ENCODE measurements at regions not wholly inside any gene's neighbourhood (a gene's known extent, or its start where the extent isn't known, plus 50 kb on each side); places are given as distances from the start of the nearest gene placed in this dataset.

- no peaks in the 10 kb centered on the region for H3K36me3 ChIP-seq (ENCODE audit: control insufficient read depth in 2 of 2, extremely low read depth in 1 of 2, insufficient read depth in 2 of 2, low read length in 2 of 2)
- H3K4me3 ChIP-seq (replicated peaks in 1 of 3; ENCODE audit: insufficient read depth in 1 of 3, low read depth in 1 of 3, low read length in 3 of 3): no peak overlapping the region
- H3K4me2 ChIP-seq (ENCODE audit: insufficient read depth, low read length): no peak overlapping the region
- no peak overlapping the region for H2AFZ ChIP-seq (ENCODE audit: low read depth, low read length)
- FAIRE-seq (no peak), DNase-seq (ENCODE audit: low read depth, low spot score) (no peak)
- no peaks in the 10 kb centered on the region for H3K79me2 ChIP-seq (ENCODE audit: control insufficient read depth, insufficient read depth, low read length)
- intact Hi-C loops (cut with micrococcal nuclease): loop anchor here (10.0 kb wide), 3 partner anchors 77 to 587 kb away; no protein-coding TSS in a partner anchor
- POLR2A ChIA-PET: no interaction called here
- peaks cover 7% of the 10 kb centered on the region for H3K4me1 ChIP-seq (ENCODE audit: control insufficient read depth, extremely low read depth, insufficient read depth, low read length)
- H3K27me3 ChIP-seq (ENCODE audit: control insufficient read depth in 2 of 2, insufficient read depth in 2 of 2, low read length in 2 of 2): no peaks in the 10 kb centered on the region
- H4K20me1 ChIP-seq (replicated peaks; ENCODE audit: control insufficient read depth, extremely low read depth, insufficient read depth, low read length): no peaks in the 10 kb centered on the region
- CTCF ChIA-PET: interaction anchor here (1.3 to 1.6 kb wide), 7 partner anchors 18 to 794 kb away, joined by 4 to 20 read pairs (median 6); no protein-coding TSS in a partner anchor
- no peak for TF ChIP-seq JUN (IDR thresholded peaks at IDR 0.05; ENCODE audit: borderline replicate concordance, insufficient read depth, insufficient read length, low read depth)
- no peak for TF ChIP-seq GATA2 (IDR thresholded peaks at IDR 0.05; ENCODE audit: insufficient read depth, insufficient read length, low read depth, low read length)
- no peak for TF ChIP-seq FOS (IDR thresholded peaks at IDR 0.05; ENCODE audit: borderline replicate concordance, insufficient read depth, low read length)
- TF ChIP-seq CTCF (IDR thresholded peaks at IDR 0.05; ENCODE audit: extremely low read depth in 1 of 2, insufficient read depth in 1 of 2, low read depth in 1 of 2, low read length in 2 of 2): no peak
- no peak for TF ChIP-seq POLR2AphosphoS5 (IDR thresholded peaks at IDR 0.05; ENCODE audit: insufficient read depth, low read depth, low read length)
- TF ChIP-seq POLR2A (IDR thresholded peaks at IDR 0.05; ENCODE audit: low read depth, low read length): no peak
- TF ChIP-seq EZH2 (IDR thresholded peaks at IDR 0.05; ENCODE audit: borderline replicate concordance, low read depth, low read length, severe bottlenecking): no peak
- no peak for TF ChIP-seq MYC (IDR thresholded peaks at IDR 0.05; ENCODE audit: low read depth, low read length)
- no peak for TF ChIP-seq MAX (IDR thresholded peaks at IDR 0.05; ENCODE audit: insufficient read depth, insufficient read length)
- no peak overlapping the region for H3K27ac ChIP-seq (ENCODE audit: insufficient read depth, low read depth, low read length)
- H3K9me1 ChIP-seq (replicated peaks; ENCODE audit: control insufficient read depth, extremely low read depth, insufficient read depth, low read length): no peaks in the 10 kb centered on the region
- dilution Hi-C loops (cut with MboI; ENCODE audit: extremely low pct_ligation_motif_present, low sequenced_read_pairs): no loop called here
- no peak overlapping the region for H3K9ac ChIP-seq (replicated peaks; ENCODE audit: extremely low read depth, insufficient read depth, low read length)
- H3K9me3 ChIP-seq (replicated peaks; ENCODE audit: control insufficient read depth, insufficient read depth, low read length): no peaks in the 10 kb centered on the region
- no TSS peak for BruUV-seq (replicated peaks)
Observed at GRCh38 chr7:130831322-130831721, 97.3 kb upstream of the KLF14 start.
